GM19035 (cell line): ENCODE measurements at regions not wholly inside any gene's neighbourhood (a gene's known extent, or its start where the extent isn't known, plus 50 kb on each side); places are given as distances from the start of the nearest gene placed in this dataset.
"Not testable (repeated sequence)": the region's sequence is repeated elsewhere in the genome, so short reads cannot be mapped to it uniquely, and the experiment has no call there.

Experiments used
- ATAC-seq: cut with Tn5 transposase; IDR thresholded peaks from one replicate; pipeline ENCODE4 v1.9.1; 2021; ENCODE audit not compliant: unreplicated experiment

DNA sequence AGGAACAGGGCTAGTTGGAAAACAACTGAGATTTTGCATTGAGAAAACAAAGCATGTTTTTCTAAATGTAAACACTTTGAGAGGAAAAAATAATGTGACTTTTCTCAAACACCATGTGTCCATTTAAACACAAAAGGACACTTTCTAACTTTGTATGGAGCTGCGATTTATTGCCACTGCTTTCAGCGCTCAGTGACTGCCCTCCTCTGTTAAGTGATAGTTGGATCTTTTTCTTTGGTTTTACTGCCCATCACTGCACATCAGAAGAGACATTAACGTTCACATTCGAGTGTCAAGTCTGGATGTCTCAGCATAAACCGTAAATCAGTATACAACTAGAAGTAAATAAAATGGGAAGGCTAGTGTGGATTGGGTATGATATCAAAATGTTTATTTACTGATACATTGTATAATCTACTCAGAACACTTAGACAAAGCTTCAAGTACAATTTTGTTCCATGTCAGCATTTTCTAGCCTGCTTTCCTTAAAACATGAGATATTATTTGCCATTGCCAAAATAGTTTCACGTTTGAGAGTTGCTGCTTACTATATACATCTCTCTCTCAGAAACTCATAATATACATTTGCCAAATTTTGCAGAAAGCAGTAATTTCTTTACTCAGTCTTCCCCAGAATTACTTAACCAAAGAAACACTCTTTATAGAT, 237.6 kb downstream of the IKZF2 start:
- no peak for ATAC-seq

DNA sequence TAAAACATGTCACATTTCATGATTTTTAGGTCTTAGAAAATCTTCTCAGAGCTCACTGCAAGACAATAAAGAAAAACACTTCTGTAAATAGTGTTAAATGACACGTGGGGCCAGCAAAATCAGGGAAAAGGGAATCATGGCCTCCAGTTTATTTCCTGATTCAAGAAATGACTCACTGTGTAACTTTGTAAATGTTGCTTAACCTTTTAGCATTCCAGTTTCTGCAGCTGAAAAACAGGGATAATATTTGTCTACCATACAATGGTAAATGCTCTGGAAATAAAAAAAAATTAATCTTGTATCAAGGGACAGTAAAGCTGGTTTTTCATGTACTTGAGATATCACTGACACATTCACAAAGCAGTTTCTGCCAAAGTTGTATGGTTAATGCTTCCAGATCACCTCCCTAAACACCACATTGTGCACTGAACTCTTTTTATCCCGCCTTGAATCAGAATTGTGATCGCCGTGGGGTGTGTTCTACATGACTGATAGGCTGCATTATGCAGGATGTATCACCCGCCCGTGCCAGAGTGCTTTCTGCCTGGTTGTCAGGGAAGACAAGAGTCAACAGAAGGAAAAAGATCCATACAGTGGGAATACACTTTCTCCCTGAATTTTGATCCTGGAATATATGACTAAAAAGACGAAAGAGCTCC, 238.8 kb downstream of the IKZF2 start:
- no peak for ATAC-seq

DNA sequence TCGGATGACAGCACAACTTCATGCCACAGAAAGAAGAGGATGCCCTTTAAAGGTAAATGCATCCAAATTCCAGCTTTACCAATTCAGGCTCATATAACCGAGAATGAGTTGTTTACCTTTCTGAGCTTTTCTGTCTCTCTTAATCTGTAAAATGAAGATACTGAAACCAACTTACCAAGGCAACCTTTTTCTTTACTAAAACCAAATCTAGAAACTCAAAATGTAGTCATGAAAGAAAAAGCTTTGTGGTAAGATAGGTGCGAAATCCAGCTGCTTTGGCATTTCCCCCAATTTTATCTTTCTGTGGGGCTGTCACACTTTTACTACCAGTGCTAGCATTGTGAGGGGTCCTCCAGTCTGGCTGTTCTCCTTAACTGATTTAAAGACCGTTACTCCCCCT, 240.4 kb downstream of the IKZF2 start:
- no peak for ATAC-seq

DNA sequence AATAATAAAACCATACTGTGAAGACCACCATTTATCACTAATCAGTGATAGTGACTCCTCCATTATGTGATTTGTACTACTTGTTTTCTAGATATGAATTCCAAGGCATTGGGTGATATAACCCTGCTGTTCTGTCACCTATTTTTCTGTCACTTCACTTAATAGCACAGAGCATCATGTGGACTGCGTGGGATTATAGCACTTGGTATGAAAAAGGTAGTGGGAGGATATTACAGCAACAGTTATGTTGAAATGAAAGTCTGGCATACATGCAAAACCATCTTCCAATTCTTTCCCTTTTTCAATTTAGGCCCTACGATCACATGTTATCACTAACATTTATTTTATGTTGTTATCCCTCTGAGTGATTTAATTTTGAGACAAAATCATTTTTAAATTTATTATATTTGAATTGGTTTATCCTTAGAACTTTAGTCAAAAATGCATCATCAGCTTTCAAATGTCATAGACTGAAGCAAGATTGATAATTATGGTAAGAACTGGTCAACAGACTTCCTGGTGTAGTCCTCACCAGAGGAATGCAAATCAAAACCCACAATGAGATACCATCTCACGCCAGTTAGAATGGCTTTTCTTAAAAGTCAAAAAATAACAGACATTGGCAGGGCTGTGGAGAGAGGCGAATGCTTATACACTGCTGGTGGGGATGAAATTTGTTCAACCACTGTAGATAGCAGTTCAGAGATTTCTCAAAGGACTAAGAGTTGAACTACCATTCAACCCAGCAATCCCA, 242.6 kb downstream of the IKZF2 start:
- no peak for ATAC-seq

DNA sequence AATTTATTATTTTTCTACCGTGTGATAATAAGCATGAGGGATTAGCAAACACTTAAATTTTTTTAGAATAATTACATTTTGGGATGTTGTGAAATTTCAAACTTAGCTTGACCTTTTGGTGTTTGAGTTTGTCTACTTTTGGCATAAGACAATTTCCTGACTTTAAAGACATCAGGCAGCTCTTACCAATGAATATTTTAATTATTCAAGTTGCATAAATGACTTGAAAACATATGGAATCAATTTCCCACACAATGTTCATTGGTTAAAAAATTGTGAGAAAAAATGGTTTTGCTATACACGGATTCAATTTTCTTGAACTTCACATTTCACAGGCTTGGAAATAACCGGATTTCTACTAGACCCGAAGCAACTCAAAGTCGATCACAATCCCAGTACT, 243.4 kb downstream of the IKZF2 start:
- ATAC-seq = no peak

DNA sequence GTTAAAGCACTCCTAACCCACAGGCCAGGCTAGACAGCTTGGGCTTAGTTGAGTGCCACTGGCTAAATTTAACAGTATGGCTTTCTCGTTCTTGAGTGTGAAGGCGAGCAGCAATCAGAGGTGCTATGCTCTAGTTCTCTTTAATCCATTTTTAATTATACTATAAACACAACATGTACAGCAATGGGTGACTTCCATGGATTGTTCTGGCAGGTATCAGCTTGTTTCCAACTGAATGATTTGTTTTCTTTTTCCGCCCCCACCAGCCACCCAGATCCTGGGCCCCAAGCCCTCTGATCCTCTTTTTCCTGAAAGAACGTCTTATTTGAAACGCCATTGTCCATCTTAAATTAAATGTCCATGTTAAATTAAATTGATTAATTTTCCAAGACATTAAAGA, 244.8 kb downstream of the IKZF2 start:
- ATAC-seq = no peak

DNA sequence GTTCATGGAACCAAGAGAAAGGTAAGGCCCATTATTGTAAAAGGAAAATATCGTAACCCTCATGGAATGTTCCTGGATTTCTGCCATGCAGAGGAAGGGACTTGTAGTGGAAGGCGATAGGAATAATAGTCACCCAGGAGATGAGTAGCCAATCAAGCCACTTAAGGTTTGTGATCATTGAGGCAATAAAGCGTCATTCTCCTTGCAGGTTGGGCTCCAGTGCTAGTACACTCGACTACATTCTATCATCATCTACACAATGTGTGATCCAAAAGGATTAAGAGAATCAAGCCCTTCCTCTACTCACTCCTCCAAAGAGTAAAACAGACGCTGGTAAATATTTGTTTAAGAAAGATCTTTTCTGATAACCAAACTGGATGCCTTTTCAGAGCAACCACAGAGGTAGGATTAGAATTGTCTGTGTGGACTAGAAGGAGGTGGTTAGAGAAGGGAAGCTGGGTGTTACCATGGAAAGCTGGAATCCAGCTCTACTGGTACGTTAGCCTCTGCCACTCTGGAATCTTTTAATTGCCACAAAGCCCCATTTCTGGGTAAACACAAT, 245.7 kb downstream of the IKZF2 start:
- ATAC-seq = no peak

DNA sequence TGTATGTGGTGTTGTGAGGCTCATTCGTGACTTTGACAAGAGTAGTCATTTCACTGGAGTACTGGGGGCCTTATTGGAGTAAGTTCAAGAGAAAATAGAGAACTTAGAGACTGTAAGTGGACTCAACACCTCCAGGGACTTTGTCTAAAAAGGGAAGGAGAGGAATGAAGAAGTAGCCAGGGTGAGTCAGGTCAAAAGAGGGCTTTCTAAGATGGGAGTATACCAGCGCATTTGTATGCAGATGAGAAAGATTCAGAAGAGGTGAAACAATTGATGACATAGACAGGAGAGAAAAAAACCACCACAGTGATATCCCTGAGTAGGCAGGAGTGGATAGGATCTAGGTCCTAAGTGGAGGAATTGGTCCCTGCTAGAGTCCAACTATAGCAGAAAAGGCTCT, 246.8 kb downstream of the IKZF2 start:
- ATAC-seq = no peak

DNA sequence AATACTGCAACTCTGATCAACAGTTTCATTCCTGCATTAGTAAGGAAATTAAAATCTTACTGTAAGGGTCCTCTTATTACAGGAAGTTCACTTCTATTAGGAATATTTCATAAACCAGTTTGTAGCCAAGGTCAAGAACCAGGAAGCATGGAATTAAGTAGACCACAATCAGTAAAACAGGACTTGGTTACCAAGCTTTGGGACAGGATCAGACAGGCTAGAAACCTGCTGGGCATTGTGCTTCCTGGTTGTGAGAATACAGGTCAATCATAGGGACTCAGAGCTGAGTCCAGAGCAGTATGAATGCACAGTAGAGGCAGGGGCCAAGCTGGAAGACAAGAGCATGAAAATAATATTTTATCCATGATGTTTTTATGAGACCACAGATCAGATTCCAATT, 248.0 kb downstream of the IKZF2 start:
- no peak for ATAC-seq

DNA sequence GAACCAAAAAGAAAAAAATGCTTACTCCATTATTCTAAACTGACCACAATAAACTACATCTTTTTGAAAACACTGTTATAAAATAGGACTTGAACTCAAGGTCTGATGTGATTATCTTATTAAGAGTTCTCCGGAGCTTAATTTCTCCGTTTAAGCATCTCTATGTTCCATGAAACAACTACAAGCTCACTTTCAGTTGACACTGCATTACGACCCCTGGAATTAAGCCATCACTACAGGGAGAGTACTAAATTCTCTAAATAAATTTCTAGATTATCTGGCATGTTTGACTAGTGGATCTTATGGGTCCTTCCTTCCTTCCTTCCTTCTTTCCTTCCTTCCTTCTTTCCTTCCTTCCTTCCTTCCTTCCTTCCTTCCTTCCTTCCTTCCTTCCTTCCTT, 249.0 kb downstream of the IKZF2 start:
- no peak for ATAC-seq

DNA sequence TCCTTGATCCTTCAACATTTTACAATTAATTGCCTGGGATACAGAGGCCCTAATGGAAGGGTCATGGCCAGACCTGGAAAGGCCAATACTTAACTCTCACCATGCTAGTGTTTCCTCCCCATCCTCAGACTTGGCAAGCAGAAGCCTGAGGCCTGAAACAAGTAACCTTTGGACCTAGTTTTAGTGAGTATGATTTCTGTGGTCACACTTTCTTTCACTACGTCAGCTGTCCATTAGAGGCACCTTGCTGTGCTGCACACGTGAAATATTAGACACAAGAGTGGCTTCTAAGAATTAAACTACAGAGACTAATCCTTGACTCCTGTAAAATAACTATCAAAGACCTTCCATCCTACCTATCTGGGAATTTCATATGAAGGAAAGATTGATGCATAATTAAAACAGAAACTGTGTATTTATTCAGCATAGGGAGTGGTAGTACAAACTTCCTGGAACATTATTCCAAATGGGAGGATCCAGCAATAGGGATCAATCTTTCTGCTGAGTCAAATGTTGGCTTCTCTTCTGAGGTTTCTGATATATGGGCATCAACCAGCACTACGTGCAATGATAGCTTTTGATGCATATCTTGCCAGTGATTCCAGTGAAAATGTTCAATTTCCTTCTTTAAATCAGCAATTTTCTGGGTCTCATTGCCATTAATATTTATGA, 249.7 kb downstream of the IKZF2 start:
- no peak for ATAC-seq

DNA sequence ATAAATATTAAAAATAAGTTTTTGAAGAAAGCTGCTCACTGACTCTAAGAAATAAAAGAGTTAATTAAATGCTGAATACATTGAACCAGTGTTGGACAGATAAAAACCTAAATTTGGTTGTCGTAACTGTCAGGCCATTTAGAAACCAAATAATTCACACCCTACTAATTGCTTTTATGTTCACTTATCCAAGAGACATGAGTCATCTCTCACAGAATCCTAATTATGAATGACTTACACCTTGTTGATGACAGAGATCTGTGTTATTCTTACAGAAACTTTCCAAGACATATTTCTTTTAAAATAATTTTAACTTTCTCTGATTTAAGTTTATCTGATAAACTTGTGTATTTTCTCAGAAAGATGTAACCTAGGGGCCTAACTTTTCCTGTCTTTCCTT, 250.7 kb downstream of the IKZF2 start:
- ATAC-seq = no peak

DNA sequence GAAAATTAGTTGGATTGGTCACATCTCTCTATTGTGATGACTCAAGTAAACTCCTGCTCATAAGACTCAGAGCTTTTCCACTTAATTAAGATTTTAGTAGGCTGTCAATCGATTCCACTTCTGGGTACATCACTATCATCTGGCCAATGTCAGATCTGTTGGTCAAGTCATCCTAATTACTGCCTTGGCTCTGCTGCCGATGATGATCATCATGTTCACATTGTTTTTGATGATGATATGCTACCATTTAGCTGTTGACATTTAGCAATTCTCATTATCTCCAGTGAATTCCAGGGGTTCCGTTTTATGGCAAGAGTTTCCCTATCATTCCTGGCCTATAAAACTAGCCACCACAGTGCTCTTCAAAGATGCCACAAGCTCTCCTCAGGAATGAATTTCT, 253.4 kb downstream of the IKZF2 start:
- no peak for ATAC-seq

DNA sequence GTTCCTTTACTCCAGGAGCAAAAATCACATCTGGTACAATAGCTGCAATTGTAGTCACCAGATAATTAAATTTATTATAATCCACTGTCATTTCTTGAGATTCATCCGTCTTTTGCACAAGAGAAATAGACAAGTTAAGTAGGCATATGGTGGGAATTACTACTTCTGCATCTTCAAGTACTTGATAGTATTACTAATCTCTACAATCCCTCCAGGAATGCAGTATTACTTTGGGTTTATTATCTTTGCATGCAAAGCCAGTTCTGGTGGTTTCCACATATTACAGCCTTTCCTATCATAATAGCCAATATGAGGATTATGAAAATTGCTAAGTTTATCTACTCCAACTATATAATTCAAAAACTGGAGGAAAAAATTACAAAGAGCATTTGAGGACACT, 254.1 kb downstream of the IKZF2 start:
- ATAC-seq = no peak

DNA sequence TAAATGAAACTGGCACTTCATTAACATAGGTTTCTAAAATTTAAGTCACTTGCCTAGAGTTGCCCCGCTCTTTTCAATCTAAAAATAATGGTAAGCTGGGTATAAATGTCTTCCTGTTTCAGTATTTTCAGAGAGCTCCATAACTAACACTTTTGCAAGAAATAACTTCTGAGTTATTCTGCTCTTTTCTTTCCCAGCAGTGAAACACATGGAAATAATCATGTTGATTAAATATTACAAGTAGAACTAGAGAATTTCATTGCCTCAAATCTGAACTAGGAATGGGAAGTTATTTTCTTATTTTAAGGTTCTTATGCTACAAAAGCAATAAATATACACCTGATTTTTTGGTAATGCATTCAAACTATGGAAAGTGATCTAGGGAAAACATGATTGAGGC, 257.4 kb downstream of the IKZF2 start:
- no peak for ATAC-seq

DNA sequence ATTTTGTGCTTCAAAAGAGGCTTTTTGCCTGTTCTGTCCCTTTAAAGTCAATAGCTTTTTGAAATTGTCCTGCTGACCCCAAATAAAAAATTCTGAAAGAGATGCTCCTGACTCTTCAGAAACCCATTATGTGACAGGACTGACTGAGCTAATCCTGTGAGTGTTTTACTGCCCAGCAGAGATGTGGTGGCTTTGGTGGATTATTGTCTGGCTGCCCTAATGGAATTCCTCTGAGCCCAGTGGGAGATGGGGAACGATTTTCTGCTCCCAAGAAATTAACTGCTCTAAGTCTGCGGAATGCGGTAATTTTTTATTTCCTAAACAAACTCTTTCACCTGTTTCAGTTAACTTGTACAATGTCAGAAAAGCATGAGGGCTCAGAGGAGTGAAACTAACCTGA, 258.2 kb downstream of the IKZF2 start:
- no peak for ATAC-seq

DNA sequence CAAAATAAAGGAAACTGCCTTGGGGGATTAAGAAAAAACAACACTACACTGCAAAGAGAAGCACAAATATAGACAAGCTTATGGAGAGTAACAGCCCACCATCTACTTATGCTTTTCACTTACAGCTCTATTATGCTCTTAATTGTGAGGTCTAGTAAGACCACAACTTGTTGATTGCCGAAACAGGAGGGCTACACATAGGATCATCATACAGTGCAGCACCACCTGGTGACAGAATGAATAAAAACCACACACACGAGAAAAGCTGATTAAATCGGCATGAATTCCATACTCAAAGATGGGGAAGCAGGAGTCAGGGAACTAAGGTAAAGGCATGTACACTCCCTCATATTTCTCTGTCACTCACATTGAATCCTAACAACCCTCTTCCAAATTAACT, 259.2 kb downstream of the IKZF2 start:
- ATAC-seq = no peak

DNA sequence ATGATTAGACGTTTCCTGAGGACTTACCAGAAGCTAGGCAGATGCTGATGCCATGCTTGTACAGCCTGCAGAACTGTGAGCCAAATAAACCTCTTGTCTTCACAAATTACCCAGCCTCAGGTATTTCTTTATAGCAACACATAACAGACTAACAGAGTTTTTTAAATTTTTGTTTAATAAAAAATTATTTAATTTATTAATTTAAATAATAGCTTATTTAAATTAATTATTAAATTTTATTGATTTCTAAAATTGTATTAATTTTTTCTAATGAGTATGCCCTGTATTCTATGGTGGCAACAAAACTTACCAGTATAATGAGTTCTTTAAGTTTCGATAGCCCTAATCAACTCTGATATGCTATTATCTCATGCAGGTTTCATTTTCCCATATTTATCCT, 259.8 kb downstream of the IKZF2 start:
- ATAC-seq = no peak

DNA sequence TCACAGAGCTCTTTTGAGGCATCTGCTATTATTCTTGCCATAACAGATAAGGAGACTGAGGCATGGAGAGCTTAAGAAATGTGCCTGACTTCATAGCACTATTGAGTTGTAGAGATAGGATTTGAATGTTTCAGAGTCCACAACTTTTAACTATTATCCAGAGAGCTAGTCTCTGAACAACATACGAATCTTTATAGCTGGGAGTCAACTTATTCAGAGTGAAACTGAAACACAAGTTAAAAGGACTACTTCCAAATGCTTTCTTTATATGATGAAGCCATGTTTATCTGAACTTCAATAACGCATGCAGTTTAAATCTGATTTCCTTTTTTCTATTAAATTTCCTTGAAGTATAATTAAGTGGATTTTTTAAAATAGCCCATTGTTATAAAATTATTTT, 268.8 kb downstream of the IKZF2 start:
- ATAC-seq = no peak

DNA sequence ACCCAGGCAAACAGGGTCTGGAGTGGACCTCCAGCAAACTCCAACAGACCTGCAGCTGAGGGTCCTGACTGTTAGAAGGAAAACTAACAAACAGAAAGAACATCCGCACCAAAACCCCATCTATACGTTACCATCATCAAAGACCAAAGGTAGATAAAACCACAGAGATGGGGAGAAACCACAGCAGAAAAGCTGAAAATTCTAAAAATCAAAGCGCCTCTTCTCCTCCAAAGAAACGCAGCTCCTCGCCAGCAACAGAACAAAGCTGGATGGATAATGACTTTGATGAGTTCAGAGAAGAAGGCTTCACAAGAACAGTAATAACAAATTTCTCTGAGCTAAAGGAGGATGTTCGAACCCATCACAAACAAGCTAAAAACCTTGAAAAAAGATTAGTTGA, 274.9 kb downstream of the IKZF2 start:
- ATAC-seq = not testable (repeated sequence)

DNA sequence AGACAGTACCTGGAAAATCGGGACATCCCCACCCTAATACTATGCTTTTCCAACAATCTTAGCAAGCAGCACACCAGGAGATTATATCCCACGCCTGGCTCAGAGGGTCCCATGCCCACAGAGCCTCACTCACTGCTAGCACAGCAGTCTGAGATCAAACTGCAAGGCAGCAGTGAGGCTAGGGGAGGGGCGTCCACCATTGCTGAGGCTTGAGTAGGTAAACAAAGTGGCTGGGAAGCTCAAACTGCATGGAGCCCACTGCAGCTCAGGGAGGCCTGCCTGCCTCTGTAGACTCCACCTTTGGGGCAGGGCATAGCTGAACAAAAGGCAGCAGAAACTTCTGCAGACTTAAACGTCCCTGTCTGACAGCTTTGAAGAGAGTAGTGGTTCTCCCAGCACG, 275.5 kb downstream of the IKZF2 start:
- ATAC-seq = not testable (repeated sequence)

DNA sequence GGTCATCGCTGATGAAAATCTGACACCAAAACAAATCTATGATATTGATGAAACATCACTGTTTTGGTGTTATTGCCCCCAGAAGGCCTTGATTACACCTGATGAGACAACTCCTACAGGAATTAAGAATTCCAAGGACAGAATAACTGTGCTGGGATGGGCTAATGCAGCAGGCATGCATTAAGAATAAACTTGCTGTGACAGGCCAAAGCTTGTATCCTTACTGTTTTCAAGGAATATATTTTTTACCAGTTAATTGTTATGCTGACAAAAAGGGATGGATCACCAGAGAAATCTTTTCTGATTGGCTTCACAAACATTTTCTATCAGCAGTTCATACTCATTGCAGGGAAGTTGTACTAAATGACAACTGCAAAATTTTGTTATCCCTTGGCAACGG, 278.2 kb downstream of the IKZF2 start:
- no peak for ATAC-seq
